ENCODE measurements at regions not wholly inside any gene's neighbourhood (a gene's known extent, or its start where the extent isn't known, plus 50 kb on each side); places are given as distances from the start of the nearest gene placed in this dataset.

DNA sequence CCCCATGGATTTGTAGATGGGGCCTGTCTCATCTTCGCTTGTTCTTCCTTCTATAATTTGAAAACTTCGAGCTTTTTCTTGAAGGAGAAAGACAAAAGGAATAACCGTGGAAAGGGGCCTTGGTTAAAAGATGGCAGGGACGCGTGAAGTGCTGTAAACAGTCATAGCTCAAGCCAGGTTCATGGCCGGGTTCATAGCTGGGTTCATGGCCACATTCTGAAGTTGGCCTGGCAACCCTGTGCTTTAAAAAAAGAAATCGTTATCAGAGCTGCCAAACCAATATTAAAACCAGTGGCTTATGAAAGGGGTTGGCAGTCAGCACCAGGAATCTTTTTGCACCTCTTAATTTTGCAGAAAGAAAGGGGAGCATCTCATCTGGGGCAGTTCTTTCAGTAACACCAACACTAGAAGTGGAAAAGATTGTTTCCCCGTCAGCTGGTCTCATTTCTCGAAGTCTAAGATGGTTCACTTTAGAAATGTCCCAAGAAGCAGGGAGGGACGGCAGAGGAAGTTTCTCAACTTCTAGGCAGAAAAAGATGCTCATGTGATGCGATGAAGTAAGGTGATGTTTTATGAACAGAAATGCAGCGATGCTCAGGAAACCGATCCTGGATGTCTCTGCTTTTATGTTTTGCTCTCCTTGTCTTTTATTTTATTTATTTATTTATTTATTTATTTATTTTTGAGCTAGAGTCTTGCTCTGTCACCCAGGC, 193.1 kb upstream of the TBX3 start:
- H3K27me3 ChIP-seq = no peaks in the 10 kb centered on the region
- no peak overlapping the region for H3K27ac ChIP-seq
- H3K79me2 ChIP-seq (ENCODE audit: low read depth) = no peaks in the 10 kb centered on the region
- Mint-ChIP-seq H3K9me3 (no peaks in the 10 kb centered on the region), H3K27ac (no peak overlapping the region), H3K27me3 (ENCODE audit: insufficient read depth, low read depth) (peaks cover 8% of the 10 kb centered on the region), H3K4me1 (no peaks in the 10 kb centered on the region), H3K36me3 (no peaks in the 10 kb centered on the region), H3K4me3 (no peak overlapping the region)
- no peaks in the 10 kb centered on the region for H3K4me1 ChIP-seq
- no peak overlapping the region for H2AFZ ChIP-seq (replicated peaks)
- no peaks in the 10 kb centered on the region for H3F3A ChIP-seq (ENCODE audit: low read depth)
- H4K20me1 ChIP-seq (ENCODE audit: low read depth) = no peaks in the 10 kb centered on the region
- H3K9ac ChIP-seq = no peak overlapping the region
- DNase-seq (ENCODE audit: low spot score) = no peak
- no peaks in the 10 kb centered on the region for H3K36me3 ChIP-seq
- TF ChIP-seq EZH2 (IDR thresholded peaks at IDR 0.05) = no peak
- TF ChIP-seq, protein P1, sequence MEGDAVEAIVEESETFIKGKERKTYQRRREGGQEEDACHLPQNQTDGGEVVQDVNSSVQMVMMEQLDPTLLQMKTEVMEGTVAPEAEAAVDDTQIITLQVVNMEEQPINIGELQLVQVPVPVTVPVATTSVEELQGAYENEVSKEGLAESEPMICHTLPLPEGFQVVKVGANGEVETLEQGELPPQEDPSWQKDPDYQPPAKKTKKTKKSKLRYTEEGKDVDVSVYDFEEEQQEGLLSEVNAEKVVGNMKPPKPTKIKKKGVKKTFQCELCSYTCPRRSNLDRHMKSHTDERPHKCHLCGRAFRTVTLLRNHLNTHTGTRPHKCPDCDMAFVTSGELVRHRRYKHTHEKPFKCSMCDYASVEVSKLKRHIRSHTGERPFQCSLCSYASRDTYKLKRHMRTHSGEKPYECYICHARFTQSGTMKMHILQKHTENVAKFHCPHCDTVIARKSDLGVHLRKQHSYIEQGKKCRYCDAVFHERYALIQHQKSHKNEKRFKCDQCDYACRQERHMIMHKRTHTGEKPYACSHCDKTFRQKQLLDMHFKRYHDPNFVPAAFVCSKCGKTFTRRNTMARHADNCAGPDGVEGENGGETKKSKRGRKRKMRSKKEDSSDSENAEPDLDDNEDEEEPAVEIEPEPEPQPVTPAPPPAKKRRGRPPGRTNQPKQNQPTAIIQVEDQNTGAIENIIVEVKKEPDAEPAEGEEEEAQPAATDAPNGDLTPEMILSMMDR (IDR thresholded peaks at IDR 0.05) = no peak
- no peak for TF ChIP-seq EZH2phosphoT487 (IDR thresholded peaks at IDR 0.05)
- no peak overlapping the region for H3K4me3 ChIP-seq
- H3K4me2 ChIP-seq = no peak overlapping the region
- no peaks in the 10 kb centered on the region for H3K9me3 ChIP-seq (ENCODE audit: low read depth)

DNA sequence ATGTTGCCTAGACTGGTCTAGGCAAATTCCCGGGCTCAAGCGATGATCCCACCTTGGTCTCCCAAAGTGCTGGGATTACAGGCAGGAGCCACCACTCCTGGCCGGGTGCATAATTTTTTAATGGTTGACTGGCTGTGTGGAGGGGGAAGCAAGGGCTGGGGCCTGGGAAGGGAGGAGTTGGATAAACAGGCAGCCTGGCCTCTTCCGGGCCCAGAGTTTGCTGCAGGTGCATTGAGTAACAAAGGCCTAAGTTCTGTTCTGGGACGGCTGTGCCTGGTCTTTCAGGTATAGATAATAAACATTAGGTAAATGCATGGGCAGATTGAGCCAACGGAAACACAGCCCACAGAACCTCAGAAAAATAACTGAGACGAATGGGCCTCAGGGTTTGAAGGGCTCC, 191.3 kb upstream of the TBX3 start:
- Histone ChIP-seq H3K27me3 (no peaks in the 10 kb centered on the region), H3K9me3 (ENCODE audit: low read depth) (no peaks in the 10 kb centered on the region), H3K36me3 (no peaks in the 10 kb centered on the region), H3F3A (ENCODE audit: low read depth) (no peaks in the 10 kb centered on the region), H2AFZ (replicated peaks) (peak overlapping the region; percentile 85), H3K79me2 (ENCODE audit: low read depth) (no peaks in the 10 kb centered on the region), H3K9ac (no peak overlapping the region), H3K4me1 (no peaks in the 10 kb centered on the region), H3K4me3 (no peak overlapping the region), H4K20me1 (ENCODE audit: low read depth) (no peaks in the 10 kb centered on the region), H3K27ac (no peak overlapping the region), H3K4me2 (no peak overlapping the region)
- Mint-ChIP-seq H3K4me1 (no peaks in the 10 kb centered on the region), H3K27me3 (ENCODE audit: insufficient read depth, low read depth) (peaks cover 7% of the 10 kb centered on the region), H3K36me3 (no peaks in the 10 kb centered on the region), H3K4me3 (no peak overlapping the region), H3K27ac (no peak overlapping the region), H3K9me3 (no peaks in the 10 kb centered on the region)
- no peak for TF ChIP-seq EZH2phosphoT487 (IDR thresholded peaks at IDR 0.05)
- DNase-seq (ENCODE audit: low spot score) = no peak

DNA sequence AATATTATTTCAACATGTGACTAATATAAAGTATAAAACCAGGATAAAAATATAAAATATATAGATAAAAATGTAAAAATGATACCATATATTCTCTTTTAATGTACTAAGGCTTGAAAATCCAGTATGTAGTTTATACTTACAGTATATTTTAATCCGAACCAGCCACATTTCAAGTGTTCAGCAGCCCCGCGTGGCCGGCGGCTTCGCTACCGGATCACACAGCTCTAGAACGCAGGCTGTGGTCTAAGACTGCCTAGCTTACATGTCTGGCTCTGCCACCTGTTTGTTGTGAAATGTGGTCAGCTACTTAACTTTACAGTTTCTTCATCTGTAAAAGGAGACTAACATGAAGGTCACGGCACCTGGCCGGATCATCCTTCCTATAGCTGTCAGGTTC, 189.7 kb upstream of the TBX3 start:
- TF ChIP-seq EZH2 (IDR thresholded peaks at IDR 0.05) (no peak), EZH2phosphoT487 (IDR thresholded peaks at IDR 0.05) (no peak)
- TF ChIP-seq, protein P1 (IDR thresholded peaks at IDR 0.05) = no peak
- Mint-ChIP-seq H3K4me3 (no peak overlapping the region), H3K9me3 (no peaks in the 10 kb centered on the region), H3K27ac (no peak overlapping the region), H3K27me3 (ENCODE audit: insufficient read depth, low read depth) (peaks cover 7% of the 10 kb centered on the region), H3K36me3 (no peaks in the 10 kb centered on the region), H3K4me1 (no peaks in the 10 kb centered on the region)
- no peaks in the 10 kb centered on the region for H3K27me3 ChIP-seq
- no peak overlapping the region for H3K9ac ChIP-seq
- H3K27ac ChIP-seq = no peak overlapping the region
- H2AFZ ChIP-seq (replicated peaks) = no peak overlapping the region
- no peaks in the 10 kb centered on the region for H3K79me2 ChIP-seq (ENCODE audit: low read depth)
- no peaks in the 10 kb centered on the region for H3K36me3 ChIP-seq
- DNase-seq (ENCODE audit: low spot score) = no peak
- no peak overlapping the region for H3K4me2 ChIP-seq
- no peaks in the 10 kb centered on the region for H3K9me3 ChIP-seq (ENCODE audit: low read depth)
- H3K4me1 ChIP-seq = no peaks in the 10 kb centered on the region
- no peak overlapping the region for H3K4me3 ChIP-seq
- H4K20me1 ChIP-seq (ENCODE audit: low read depth) = no peaks in the 10 kb centered on the region
- no peaks in the 10 kb centered on the region for H3F3A ChIP-seq (ENCODE audit: low read depth)

DNA sequence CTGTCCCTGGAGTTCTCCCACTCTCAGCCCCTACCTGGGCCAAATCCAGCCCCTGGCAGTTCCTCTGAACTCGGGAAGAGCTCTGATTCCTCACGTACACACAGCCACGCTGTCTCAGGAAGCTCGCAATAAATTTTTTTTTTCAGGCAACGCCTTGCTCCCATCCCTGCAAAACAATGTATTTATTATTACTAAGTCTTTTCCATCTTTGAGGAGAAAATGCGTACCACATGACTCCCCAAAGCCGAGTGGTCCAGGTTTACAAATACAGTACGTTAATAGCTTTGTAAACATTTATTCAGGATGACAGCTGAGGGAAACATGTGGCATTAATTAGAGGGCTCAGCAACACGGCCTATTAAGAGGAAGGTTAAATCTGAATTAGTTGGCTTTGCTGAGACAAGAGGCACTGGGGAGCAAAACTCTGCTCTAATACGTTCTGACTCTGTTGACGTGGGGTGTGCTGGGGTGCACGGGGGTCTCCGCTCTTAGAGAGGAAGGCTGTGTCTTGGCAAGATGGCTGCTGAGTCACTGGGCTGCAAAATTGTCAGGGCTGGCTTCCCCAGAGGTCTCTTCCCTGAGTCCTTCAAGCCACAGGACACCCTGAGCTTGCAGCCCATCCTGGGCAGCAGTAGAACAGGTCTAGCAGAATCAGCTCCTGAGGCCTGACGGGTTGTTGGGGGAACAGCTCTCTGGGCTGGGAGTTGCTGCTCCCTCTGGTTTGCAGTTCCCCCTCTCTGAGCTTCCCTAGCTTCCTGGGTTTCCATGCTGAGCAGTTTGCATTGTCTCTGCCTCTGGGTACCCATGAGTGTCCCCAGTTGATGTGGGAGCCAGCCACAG, 185.2 kb upstream of the TBX3 start:
- H3K36me3 Mint-ChIP-seq = no peaks in the 10 kb centered on the region
- Histone ChIP-seq H2AFZ (replicated peaks) (peak overlapping the region; percentile 85), H4K20me1 (ENCODE audit: low read depth) (no peaks in the 10 kb centered on the region), H3K9me3 (ENCODE audit: low read depth) (no peaks in the 10 kb centered on the region), H3K4me3 (no peak overlapping the region), H3K4me2 (no peak overlapping the region), H3K36me3 (no peaks in the 10 kb centered on the region), H3K79me2 (ENCODE audit: low read depth) (no peaks in the 10 kb centered on the region), H3K27ac (no peak overlapping the region), H3F3A (ENCODE audit: low read depth) (peaks cover 19% of the 10 kb centered on the region), H3K4me1 (peaks cover 17% of the 10 kb centered on the region), H3K27me3 (no peaks in the 10 kb centered on the region), H3K9ac (no peak overlapping the region)
- peaks cover 18% of the 10 kb centered on the region for H3K4me1 Mint-ChIP-seq
- H3K4me3 Mint-ChIP-seq = no peak overlapping the region
- peaks cover 3% of the 10 kb centered on the region for H3K27me3 Mint-ChIP-seq (ENCODE audit: insufficient read depth, low read depth)
- H3K27ac Mint-ChIP-seq = no peak overlapping the region
- TF ChIP-seq, protein P1 (IDR thresholded peaks at IDR 0.05) = no peak
- peak; percentile 24 for DNase-seq (ENCODE audit: low spot score)
- H3K9me3 Mint-ChIP-seq = no peaks in the 10 kb centered on the region
